NCI-H1930 (cell line): ENCODE measurements at regions not wholly inside any gene's neighbourhood (a gene's known extent, or its start where the extent isn't known, plus 50 kb on each side); places are given as distances from the start of the nearest gene placed in this dataset.

ENCODE experiments used
- DNase-seq, 2 experiments: peaks; one replicate each; lab custom pipeline; 2025; lab: John Stamatoyannopoulos, UW

- no peak for DNase-seq
These were observed 579.1 kb downstream of the BMP2 start for GRCh38 chr20:7346562-7346961.

GRCh38 chr20:7347409-7347808, 579.9 kb downstream of the BMP2 start:
- DNase-seq: no peak

- DNase-seq: no peak
These were observed 580.8 kb downstream of the BMP2 start for GRCh38 chr20:7348253-7348652.

- DNase-seq: no peak
These were observed 584.7 kb downstream of the BMP2 start for GRCh38 chr20:7352165-7352564.

DNA sequence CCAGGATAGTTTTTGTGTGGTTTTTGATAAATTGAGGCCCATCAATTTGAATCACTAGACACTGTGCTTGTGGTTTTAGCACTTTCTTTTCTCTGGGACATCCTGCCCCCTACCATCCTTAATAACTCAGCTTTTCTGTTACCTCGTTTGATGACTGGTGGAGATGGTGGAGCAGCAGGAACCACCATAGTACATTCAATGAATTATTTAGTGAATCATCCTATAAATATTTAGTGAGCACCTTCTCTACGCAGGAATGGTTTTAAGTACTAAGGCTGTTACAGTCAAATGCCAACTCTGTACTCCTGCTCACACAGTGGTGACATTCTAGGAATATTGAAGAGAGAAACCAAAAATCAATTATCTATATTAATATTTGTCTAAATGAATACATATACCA, 585.2 kb downstream of the HAO1 start:
- no peak for DNase-seq

DNA sequence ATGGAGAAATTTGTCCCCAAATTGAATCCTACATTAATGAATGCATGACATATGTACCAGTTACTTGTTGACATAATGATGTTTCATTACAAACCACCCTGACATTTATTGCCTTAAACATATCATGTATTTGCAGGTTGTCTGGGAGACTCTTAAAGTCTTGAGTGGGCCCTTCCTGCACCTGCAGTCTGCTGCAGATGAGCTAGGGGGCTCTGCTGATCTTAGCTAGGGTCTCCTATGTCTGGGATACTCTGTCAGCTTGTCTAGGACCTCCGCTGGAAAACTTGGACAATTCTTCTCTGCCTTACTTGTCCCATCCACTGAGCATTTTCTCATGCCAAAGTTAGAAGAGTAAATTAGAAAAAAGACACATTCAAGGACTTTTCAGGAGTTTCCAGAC, 581.6 kb downstream of the HAO1 start:
- no peak for DNase-seq

DNA sequence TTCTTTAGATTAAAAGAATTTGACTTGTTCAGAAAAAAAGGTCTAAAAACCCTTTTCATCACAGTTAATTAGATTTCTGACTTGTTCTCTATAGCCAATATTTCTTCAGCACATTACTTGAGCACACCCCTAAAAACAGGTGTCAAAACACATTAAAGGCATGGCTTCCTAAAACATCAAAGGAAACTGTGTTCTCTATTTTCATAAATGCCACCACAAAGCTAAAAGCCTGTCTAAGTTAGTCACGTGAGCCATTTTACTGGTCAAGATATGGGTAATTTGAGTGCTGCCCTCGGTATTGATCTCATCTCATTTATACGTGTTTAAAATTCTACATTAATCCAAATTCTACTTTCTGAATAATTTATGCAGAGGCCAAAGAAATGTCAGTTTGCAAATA, 580.5 kb downstream of the HAO1 start:
- no peak for DNase-seq

- no peak for DNase-seq
These were observed 578.9 kb downstream of the HAO1 start for GRCh38 chr20:7361321-7361720.

GRCh38 chr20:7361931-7362330, 578.3 kb downstream of the HAO1 start:
- DNase-seq: no peak

GRCh38 chr20:7362601-7363000, 577.7 kb downstream of the HAO1 start:
- DNase-seq: no peak

DNA sequence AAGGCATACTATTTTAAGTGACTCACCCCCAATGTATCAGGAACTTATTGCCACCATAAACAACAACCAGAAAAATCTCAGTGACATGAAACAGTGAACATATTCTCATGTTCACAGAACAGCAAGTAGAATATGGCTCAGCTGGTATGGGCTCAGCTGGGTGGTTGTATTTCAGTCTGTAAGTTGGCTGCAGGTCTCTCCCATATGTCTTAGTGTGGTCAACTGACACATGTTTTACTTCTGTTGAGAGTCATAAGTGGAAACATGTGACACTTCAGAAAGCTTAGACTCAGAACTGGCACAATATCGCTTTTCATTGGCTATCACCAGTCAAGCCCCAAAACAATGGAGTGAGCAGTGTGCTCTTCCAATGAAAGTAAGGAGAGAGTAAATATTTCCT, 574.1 kb downstream of the HAO1 start:
- DNase-seq: no peak

DNA sequence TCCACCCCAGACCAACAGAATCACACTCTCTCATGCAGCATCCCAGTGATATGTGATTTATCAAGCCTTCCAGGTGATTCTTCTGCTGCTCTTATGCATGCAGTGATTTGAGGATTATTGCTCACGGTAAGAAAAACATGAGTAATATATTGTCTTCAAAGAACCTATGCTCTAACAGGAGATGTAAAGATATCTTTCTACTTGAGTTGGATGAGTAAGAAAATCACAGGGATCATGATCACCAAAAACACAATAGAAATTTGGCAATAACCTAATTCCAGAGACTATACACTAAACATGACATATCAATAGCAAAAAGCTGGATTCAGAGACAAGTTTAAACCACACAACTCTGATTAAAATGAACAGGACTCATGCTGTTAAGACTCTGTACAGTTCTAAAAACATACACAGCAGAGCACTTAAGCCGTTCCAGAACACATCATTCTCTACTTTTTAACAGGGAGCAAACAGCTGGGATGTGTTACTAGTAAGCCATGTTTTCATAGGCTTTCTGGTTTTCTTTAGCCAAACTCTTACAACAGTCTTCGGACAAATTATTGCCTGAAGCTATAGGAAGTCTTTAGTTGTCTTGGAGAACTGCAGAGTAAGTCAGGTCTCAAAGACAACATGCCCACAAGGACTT, 568.6 kb downstream of the HAO1 start:
- no peak for DNase-seq

DNA sequence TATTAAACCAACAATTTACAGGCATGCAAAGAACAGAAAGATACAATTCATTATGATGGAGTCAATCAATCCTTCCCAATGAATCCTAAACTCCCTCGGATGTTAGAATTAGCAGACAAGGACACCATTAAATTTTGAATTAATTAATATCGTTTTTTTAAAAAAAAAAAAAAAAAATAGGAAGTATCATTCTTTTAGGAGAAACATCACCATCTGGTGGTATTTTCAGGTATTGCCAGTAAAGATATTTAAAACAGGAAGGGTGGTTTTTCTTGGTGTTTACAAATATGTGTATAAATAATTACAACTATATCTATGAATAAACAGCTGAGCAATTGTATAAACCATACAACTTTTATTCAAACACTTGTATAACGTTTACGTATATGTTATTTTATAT, 564.4 kb downstream of the HAO1 start:
- no peak for DNase-seq

DNA sequence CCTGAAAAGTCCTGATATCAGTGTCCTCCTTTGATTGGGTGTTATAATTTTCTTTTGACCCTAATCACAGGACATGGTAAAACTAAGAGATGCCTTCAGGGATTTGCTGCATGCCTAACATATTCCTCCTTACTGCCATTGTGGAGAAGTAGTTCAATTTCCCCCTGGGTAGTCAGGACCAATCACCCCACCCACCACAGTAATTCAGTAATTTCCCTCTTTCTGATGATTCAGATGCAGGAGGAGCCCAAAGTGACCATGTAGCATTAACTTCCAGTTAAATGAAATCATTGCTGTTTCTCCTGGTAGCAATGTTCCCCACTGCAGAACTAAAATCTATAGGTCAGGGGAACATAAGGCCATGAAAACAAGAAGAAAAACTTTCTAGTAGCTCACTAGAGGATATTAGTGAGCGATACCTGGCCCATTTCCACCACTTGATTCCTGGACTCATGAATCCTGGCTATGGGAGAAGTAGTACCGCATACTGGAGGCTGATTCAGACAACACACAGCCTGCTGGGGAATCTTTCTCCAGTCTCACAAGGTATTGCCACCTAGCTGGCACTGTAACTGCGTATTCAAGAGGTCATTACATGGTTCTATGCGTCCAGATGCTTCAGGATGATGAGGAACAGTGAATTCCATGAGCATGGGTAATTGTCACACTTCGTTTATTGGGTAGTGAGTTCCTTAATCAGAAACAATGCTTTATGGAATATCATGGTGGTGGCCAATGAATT, 561.2 kb downstream of the HAO1 start:
- DNase-seq: no peak

- no peak for DNase-seq
These were observed 560.5 kb downstream of the HAO1 start for GRCh38 chr20:7379621-7380220.

GRCh38 chr20:7383216-7383615, 557.0 kb downstream of the HAO1 start:
- no peak for DNase-seq

GRCh38 chr20:7387638-7388193, 552.5 kb downstream of the HAO1 start:
- DNase-seq: no peak

GRCh38 chr20:7389216-7389615, 551.0 kb downstream of the HAO1 start:
- no peak for DNase-seq

DNA sequence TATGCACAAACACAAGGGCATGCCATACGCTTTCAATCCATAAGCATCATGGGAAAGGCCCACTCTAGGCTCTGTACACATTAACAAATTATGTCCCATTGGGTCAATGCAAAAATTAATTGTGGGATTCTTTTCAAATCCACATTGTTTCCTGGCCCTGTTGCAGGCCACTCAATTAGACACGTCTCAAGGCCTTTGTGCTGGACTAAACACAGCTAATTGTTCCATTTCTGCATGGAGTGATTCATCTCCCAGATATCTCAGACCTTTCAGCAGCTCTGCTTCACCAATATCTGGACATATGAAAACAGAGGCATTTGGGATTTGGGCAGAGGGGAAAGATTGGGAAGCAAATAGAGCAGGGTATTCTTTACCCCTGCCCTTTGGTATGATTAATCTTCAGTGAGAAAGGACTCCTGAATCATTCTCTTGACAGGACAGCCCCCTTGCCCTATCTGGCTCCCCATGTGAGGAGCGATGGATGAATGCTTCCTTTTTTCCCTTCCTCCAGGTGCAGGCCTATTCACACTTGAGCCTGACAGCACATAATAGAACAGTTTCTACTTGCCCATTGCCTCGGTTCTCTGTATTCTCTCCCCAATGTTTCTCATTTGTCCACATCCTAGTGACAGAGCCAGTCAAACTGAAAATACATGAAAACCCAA, 547.6 kb downstream of the HAO1 start:
- DNase-seq: peak in 1 of 2 experiments; percentile 58

DNA sequence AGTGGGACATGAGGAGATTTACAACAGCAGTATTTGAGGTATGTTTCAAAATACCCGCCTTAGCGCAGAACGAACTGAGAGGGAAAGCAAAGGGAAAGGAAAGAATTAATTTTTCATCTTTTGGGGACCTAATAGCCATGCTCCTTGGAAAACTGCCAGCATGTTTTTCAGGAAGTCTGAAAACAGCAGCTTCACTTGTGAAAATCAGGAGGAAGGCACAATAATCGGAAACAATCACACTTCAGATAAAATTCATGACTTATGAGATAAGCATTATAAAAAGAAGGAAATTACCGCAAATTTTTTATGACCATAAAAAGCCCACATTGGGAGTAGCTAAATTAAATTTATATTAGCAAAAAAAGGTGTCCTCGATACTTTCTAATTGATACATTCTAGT, 541.1 kb downstream of the HAO1 start:
- no peak for DNase-seq

DNA sequence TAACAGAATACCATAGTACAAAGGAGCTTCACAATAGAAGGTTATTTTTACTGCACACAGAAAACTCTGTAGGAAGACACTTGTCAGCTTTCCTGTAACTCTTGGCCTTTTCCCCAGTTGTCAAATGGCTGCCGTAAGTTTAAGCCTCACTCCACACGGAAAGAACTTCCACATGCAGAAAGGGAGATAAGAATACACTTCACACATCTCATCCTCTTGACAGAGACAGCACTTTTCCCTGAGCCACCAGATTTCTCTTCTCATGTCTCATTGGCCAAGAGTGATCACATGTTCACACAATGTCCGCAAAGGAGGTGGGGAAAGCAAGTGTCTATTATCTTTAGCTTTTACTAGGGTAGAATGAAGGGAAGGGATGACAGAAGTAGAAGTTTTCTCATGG, 540.7 kb downstream of the HAO1 start:
- DNase-seq: no peak

GRCh38 chr20:7406671-7407070, 533.6 kb downstream of the HAO1 start:
- DNase-seq: no peak

DNA sequence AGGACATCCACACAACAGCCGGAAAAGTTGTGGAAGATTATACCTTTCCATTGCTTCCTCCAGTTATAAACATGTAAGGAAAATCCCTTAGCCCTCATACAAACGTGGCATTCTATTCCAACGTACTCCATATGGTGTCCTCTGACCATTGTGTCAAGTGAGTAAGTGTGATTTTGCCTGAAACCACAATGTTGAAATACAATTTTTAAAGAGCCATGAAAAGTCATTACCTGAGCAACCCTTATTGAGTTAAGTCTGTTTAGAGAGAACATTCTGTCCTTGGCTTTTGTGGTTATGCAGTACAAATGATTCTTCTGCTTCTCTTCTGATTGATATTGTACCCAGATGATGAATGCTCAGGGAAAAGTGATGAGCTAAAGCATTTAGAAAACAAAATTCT, 530.1 kb downstream of the HAO1 start:
- DNase-seq: no peak
